MG63 (cell line): ENCODE measurements at regions not wholly inside any gene's neighbourhood (a gene's known extent, or its start where the extent isn't known, plus 50 kb on each side); places are given as distances from the start of the nearest gene placed in this dataset.

Source experiments
- DNase-seq: peaks from one replicate; pipeline ENCODE4 v3.0.0-alpha.2; 2020
- H3K27me3 ChIP-seq: fragments of 250-450 bp; sonication (Bioruptor Pico); 2 replicates; pipeline ENCODE4 v1.5.1; 2020; ENCODE audit warnings: mild to moderate bottlenecking, moderate library complexity
- H3K36me3 ChIP-seq: fragments of 250-450 bp; sonication (Bioruptor Pico); 2 replicates; pipeline ENCODE4 v1.5.1; 2020; ENCODE audit warnings: mild to moderate bottlenecking, moderate library complexity
- H3K4me3 ChIP-seq: fragments of 250-450 bp; sonication (Bioruptor Pico); 2 replicates; pipeline ENCODE4 v1.5.1; 2020; ENCODE audit warnings: mild to moderate bottlenecking, moderate library complexity
- H3K9me3 ChIP-seq: fragments of 250-450 bp; sonication (Bioruptor Pico); 2 replicates; pipeline ENCODE4 v1.5.1; 2020; ENCODE audit warnings: mild to moderate bottlenecking, moderate library complexity

DNA sequence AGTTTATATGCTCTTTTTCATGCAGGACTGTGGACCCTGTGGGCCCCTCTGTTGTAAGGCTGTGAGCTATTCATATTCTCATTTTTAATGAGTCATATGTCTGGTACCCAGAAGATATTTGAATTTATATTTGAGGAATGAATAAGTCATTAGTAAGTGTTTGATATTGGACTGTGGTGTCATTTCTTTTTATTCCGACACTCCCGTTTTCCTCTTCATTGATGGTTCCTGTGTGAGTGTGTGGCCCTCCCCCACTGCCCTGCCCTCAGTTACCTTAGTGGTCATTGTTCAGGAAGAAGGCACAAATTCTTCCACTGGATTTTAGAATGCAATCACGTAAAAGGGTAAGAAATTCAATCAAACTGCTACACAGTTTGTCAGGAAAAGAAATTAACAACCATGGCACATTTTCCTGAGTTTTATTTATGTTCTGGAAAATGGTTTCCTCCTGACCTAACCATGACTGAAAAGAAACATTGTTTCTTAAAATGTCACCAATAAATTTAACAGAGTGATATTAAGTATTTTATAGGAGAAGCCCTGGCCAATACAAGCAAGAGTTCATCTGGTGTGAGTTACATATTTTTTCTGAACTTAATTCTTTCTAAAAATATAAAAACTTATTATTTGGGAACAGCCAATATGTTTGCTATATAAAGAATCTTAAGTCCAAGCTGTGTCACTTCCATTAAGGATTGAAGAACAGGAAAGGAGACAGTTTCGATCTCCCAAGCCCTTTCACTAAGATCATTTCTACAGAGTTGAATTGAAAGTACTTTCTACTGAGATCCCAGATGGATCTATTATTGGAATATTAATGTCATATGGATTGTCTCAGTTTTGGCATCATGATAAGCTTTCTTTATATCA lies 370.5 kb upstream of the ANXA10 start:
- DNase-seq = no peak
- Histone ChIP-seq H3K4me3 (no peak overlapping the region), H3K27me3 (no peaks in the 10 kb centered on the region), H3K36me3 (no peaks in the 10 kb centered on the region), H3K9me3 (no peaks in the 10 kb centered on the region)

DNA sequence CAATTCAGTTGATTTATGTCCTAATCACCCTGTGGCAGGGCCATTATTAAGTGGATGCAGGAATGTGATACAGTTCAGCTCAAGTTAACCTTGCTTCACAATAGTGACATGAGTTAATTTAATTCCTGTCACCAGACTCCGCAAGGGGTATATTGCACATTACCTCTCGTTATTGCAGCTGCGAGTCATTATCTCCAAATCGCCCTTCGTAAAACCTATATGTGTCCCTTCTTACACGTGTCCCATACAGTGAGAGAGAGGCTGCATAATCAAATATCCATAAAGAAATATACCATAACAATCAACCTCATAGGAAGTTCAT lies 369.9 kb upstream of the ANXA10 start:
- Histone ChIP-seq H3K27me3 (no peaks in the 10 kb centered on the region), H3K4me3 (no peak overlapping the region), H3K36me3 (no peaks in the 10 kb centered on the region), H3K9me3 (no peaks in the 10 kb centered on the region)
- DNase-seq = no peak

DNA sequence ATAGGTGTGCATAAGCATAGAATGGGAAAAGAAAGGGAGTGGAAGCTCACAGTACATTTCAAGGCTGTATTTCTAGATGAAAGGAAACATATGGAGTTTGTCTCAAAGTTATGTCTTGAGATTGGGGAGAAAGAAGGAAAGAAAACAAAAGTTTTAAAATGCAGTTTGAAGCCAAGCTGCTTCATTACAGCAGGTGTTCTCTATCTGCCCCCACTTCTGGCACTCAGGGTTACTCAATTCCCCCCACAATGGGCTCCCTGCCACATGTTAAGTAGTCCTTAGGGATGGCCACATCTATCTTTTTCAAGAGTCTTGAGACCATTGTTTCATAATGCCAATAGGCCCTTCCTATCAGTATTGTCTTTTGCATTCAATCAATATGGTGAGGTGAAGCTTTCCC lies 367.4 kb upstream of the ANXA10 start:
- Histone ChIP-seq H3K27me3 (no peaks in the 10 kb centered on the region), H3K9me3 (peaks cover 5% of the 10 kb centered on the region; the same call in 1 of the 2 replicates), H3K36me3 (no peaks in the 10 kb centered on the region), H3K4me3 (no peak overlapping the region)
- no peak for DNase-seq

DNA sequence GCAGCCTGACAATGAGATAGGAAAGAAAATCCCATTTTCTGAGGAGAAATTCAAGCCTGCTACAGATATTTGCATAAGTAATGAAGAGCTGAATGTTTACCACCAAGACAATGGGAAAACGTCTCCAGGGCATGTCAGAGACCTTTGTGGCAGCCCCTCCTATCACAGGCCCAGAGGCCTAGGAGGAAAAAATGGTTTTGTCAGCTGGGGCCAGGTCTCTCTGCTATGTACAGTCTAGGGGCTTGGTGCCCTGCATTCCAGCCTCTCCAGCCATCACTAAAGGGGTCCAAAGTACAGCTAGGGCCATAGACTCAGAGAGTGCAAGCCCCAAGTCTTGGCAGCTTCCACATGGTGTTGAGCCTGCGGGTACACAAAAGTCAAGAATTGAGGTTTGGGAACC lies 361.6 kb upstream of the ANXA10 start:
- H3K27me3 ChIP-seq = no peaks in the 10 kb centered on the region
- H3K36me3 ChIP-seq = no peaks in the 10 kb centered on the region
- no peak overlapping the region for H3K4me3 ChIP-seq
- DNase-seq = no peak
- peaks cover 12% of the 10 kb centered on the region for H3K9me3 ChIP-seq

DNA sequence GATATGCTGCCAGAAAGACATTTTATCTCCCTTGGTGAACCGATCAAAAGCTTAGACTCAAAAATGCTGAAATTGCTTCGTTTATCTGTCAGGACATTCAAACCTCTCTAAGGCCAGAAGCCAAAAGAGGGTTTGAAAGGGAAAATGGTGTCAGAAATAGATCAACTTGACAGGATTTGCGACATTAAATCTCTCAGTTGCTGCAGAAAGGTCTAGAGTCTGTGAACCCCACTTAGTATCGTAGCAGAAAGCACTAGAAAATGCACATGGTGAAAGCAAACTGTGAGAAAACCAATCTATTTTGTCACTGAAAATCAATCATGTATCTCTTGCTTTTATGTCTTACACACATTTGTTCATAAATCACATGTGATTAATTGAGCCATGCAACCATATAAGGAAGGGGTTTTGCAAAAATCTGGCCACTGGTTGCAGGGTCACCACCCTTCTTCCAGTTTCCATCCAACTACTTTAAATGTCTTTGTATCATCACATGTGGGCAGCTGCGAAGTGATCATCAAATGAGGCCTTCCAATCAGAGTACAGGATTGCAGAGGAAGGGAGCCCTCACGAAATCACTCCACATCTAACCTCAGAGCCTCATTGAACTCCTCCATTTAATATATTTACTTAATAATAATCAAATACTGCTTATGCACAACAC lies 347.2 kb upstream of the ANXA10 start:
- Histone ChIP-seq H3K36me3 (no peaks in the 10 kb centered on the region), H3K9me3 (no peaks in the 10 kb centered on the region), H3K4me3 (no peak overlapping the region), H3K27me3 (no peaks in the 10 kb centered on the region)
- DNase-seq = no peak

DNA sequence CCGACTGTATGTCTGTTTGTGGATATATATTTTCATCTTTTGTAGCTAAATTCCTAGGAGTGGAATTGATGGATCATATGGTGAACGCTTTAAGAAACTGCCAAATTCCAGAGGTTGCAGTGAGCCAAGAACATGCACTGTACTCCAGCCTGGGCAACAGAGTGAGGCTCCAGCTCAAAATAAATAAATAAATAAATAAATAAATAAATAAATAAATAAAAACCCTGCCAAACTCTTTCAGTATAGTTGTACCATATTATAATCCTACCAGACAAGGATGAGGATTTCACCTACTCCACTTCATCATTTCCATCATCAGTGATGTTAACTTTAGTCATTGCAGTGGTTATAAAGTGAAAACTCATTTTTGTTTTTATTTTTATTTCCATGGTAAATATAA lies 325.1 kb upstream of the ANXA10 start:
- peaks cover 2% of the 10 kb centered on the region for H3K9me3 ChIP-seq
- no peak for DNase-seq
- H3K4me3 ChIP-seq = no peak overlapping the region
- no peaks in the 10 kb centered on the region for H3K27me3 ChIP-seq
- no peaks in the 10 kb centered on the region for H3K36me3 ChIP-seq

DNA sequence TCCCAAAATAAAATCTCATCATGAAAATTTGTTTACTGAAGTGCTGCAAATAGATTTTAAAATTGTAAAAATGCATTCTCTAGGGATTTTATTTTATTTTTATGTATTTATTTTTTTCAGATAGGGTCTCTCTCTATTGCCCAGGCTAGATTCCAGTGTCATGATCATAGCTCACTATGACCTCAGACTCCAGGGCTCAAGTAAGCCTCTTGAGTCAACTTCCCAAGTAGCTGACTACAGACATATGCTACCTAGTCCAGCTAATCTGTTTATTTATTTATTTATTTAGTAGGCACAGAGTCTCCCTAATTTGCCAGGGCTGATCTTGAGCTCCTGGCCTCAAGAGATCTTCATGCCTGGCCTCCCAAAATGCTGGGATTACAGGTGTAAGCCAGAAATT lies 317.7 kb upstream of the ANXA10 start:
- H3K9me3 ChIP-seq = no peaks in the 10 kb centered on the region
- no peak for DNase-seq
- H3K36me3 ChIP-seq = no peaks in the 10 kb centered on the region

DNA sequence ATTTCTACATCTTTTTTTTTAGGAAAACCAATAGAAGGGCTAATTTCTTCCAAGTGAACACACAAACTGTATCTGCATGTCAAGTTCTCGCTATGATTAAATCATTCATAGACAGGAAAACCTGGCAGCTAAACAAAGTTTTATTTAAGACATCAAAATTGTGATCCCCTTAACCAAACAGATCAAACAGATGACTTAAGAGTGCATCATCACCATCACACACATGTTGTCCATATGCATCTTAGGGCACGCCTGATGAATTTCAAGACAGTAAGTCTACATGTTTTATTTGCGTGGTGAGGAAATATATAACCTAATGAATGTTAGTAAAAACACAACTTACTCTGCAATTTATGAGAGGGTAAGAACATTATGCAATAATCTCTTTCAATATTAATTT lies 317.0 kb upstream of the ANXA10 start:
- DNase-seq = no peak
- H3K36me3 ChIP-seq = no peaks in the 10 kb centered on the region
- no peaks in the 10 kb centered on the region for H3K27me3 ChIP-seq
- H3K9me3 ChIP-seq = no peaks in the 10 kb centered on the region
- H3K4me3 ChIP-seq = no peak overlapping the region

More for the DNA sequence above, 317.7 kb upstream of the ANXA10 start:
- Histone ChIP-seq H3K4me3 (no peak overlapping the region), H3K27me3 (no peaks in the 10 kb centered on the region)

DNA sequence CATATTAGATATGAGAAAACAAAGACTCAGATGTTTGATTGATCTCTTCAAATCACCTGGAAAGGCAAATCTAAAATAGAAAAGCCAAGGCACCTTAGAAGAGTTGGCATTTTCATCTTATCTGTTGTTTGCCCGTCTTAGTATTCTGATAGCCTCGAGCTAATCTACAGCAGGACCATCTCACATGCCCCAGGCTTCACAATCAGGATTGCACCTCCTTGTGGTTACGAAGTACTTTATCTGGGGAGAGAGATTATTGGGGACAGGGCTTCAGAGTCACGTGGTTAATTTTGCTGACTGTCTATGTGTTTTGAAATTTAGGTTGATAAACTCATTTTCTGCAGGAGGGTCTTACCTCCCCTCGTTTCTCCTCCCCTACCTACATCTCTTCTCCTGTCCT lies 313.1 kb upstream of the ANXA10 start:
- H3K27me3 ChIP-seq = no peaks in the 10 kb centered on the region
- no peaks in the 10 kb centered on the region for H3K9me3 ChIP-seq
- no peak overlapping the region for H3K4me3 ChIP-seq
- no peaks in the 10 kb centered on the region for H3K36me3 ChIP-seq
- DNase-seq = no peak

DNA sequence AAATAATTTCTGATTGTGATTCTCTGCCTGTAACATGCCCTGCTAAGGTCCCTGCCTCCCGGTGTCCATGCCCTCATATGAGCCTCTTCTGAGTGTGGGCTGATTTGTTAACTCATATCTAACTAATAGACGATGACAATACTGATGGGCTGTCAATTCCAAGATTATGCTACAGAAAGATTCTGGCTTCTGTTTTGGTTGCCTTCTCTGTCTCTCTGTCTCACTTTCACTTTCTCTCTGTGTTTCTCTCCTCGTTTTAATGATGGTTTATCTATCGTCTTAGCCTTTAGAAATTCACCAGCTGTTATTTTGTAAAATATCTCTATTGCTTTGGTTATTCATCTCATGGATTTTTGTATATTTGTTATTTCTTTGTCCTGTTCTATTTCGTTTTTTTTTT lies 312.5 kb upstream of the ANXA10 start:
- no peaks in the 10 kb centered on the region for H3K36me3 ChIP-seq
- no peaks in the 10 kb centered on the region for H3K27me3 ChIP-seq
- H3K4me3 ChIP-seq = peak overlapping the region; percentile 38
- H3K9me3 ChIP-seq = no peaks in the 10 kb centered on the region
- DNase-seq = no peak

DNA sequence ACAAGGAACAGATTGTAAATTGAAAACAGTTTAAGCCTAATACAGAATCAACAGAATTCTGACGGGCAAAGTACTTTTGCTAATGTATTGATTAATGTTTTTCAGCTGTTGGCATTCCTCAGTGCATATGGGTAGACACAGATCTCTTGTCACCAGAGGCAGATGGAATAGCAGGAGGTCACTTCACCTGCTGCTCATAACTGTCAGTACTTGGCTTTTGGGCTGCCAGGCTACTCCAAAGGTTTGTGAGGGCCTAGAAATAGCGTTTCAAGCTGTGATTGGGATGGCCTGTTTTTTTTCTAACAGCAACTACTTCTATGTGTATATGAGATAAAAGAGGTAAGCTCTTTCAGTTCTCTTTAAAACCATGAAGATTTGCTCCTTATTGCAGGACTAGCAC lies 307.5 kb upstream of the ANXA10 start:
- H3K36me3 ChIP-seq = no peaks in the 10 kb centered on the region
- no peak overlapping the region for H3K4me3 ChIP-seq
- H3K27me3 ChIP-seq = no peaks in the 10 kb centered on the region
- no peak for DNase-seq
- H3K9me3 ChIP-seq = no peaks in the 10 kb centered on the region

DNA sequence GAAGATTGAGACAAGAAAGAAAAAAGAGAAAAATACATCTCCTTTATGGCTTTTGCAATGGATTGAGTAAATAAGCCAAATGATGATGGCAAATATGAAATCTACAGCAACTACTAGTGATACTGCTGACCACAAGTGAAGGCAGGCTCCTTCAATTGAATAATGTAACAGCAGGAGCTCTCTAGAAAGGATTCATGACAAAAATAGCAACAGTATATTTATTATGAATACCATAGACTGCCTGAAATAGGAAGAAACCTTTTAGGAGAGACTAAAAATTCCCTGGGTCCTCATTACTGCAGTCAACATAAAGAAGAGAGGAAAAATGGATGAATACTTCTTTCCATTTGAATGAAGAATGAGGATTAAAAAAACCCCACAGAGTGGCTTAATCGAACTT lies 306.8 kb upstream of the ANXA10 start:
- H3K36me3 ChIP-seq = no peaks in the 10 kb centered on the region
- no peaks in the 10 kb centered on the region for H3K27me3 ChIP-seq
- no peaks in the 10 kb centered on the region for H3K9me3 ChIP-seq
- H3K4me3 ChIP-seq = no peak overlapping the region
- DNase-seq = no peak

DNA sequence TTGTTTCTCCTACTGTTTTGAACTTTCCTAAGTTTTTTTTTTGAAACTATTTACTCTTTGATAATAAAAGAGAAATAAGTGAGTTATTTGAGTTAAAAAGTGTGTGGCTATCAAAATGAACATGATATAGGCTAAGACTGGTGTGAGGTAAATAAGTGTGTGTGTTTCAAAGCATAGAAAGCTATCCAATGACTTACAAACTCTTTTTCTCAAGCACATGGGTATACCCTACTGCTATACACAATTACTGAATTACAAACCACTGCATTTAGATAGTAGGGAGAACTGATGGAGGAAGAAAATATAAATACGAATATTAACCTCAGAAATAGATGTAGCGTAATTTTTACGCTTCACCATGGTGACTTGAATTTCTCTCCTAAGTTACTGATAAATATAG lies 305.8 kb upstream of the ANXA10 start:
- Histone ChIP-seq H3K9me3 (no peaks in the 10 kb centered on the region), H3K4me3 (no peak overlapping the region), H3K36me3 (no peaks in the 10 kb centered on the region), H3K27me3 (no peaks in the 10 kb centered on the region)
- DNase-seq = no peak

DNA sequence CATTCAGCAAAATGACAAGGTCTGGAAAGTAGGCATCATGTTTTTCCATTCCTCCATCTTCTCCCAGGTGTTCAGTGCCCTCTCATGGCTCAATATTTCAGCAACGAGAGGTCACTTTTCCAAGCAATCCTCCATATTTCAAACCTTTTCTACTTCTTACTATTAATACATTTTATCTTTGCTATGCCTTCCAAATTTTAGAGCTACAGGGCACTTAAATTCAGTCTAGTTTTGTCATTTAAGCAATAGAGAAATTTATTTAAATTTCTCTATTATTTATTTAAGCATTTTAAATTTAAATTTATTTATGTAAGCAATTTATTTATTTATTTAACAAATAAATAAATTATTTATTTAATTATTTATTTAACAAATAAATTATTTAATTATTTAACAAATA lies 305.1 kb upstream of the ANXA10 start:
- no peak for DNase-seq
- Histone ChIP-seq H3K4me3 (no peak overlapping the region), H3K36me3 (no peaks in the 10 kb centered on the region), H3K27me3 (no peaks in the 10 kb centered on the region), H3K9me3 (no peaks in the 10 kb centered on the region)

DNA sequence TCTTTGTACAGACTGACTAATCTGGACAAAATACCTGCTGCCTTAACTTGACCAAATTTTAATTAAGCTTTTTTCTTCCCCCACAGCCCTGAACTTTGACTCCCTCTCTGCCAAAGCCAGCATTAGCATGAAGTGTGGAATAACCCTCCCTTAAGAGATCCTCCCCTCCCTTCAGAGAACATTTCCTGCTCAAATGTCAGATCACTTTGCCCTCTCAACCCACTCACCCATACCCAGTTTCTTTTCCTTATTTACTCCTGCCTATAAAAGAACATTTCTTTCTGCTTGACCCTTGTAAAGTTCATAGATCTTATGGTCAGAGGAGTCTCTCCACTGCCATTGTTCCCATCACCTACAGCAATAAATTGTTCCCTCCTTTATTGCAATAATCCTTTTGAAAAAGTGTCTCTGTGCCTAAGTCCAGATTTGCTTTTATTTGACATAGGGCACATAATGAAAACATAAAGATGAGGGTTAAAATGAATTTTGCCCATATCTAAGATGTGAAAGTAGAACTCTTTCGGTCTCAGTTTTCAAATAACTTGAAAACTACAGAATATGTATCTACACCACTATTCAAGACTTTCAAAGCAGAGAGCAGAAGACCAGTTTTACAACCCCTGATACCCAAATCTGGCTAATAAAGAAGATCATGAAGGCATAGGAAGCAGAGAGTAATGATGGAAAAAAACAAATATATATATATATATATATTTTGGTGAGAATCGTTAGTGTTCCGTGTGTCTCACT lies 289.7 kb upstream of the ANXA10 start:
- Histone ChIP-seq H3K4me3 (no peak overlapping the region), H3K9me3 (no peaks in the 10 kb centered on the region), H3K36me3 (no peaks in the 10 kb centered on the region), H3K27me3 (no peaks in the 10 kb centered on the region)
- DNase-seq = no peak

DNA sequence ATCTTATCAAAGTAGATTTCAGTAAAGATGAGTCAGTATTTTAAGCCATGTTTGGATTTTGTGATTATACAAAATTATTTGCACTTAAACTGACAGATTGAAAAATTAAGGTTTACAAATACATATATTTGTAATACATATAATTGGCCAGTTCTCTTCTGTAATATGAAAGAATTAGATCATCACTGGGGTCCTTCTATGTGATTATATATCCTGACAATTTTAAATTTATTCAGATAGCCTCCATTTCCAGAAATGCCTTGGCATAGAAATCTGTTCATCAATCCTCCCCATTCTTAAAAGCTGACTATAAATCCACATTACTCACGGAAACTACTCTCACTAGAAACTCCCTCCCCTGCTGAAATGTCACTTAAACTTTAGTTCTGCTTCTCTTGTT lies 280.4 kb upstream of the ANXA10 start:
- H3K36me3 ChIP-seq = no peaks in the 10 kb centered on the region
- DNase-seq = no peak
- H3K9me3 ChIP-seq = peaks cover 4% of the 10 kb centered on the region; the same call in 1 of the 2 replicates
- H3K27me3 ChIP-seq = no peaks in the 10 kb centered on the region; the same call in 1 of the 2 replicates
- no peak overlapping the region for H3K4me3 ChIP-seq

DNA sequence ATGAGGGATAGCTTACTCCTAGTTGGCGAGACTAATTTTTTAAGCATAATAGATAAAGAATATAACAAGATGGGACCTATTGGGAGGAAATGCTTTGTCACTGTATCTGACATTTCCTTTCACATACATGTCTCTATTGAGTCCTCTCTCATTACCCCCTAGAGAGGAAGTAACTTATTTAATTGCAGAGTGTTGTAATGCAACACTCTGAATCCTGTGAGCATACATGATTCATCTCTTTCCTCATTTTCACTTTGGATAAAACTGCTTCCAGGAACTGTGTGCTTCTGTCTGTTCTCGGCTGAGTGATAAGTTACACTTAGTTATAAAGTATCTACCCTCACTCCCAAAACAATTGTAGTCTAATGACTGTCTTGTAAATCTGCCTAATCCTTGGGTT lies 266.1 kb upstream of the ANXA10 start:
- H3K9me3 ChIP-seq = no peaks in the 10 kb centered on the region
- H3K36me3 ChIP-seq = no peaks in the 10 kb centered on the region
- H3K27me3 ChIP-seq = no peaks in the 10 kb centered on the region
- no peak overlapping the region for H3K4me3 ChIP-seq
- no peak for DNase-seq

DNA sequence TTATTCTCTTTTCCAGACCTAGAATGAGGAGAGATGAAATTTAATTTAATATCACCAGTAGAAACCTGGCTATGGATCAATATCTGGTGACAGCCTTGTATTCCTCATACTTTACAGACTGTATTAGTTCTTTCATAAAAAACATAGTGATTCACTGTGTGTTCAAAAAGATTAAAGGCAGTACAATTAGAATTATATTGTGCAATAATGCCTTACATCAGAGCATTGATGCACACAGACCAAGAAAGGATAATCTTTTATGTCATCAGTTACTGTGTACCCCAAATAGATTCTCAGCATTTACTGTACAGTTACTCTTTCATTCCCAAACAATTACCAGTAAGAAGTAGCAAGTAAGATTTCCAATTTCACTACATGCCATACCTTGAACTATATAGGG lies 260.5 kb upstream of the ANXA10 start:
- no peak overlapping the region for H3K4me3 ChIP-seq
- DNase-seq = no peak
- H3K27me3 ChIP-seq = no peaks in the 10 kb centered on the region
- H3K36me3 ChIP-seq = no peaks in the 10 kb centered on the region
- H3K9me3 ChIP-seq = no peaks in the 10 kb centered on the region
